Heart left ventricle (tissue), 13 donors: ENCODE measurements at regions not wholly inside any gene's neighbourhood (a gene's known extent, or its start where the extent isn't known, plus 50 kb on each side); places are given as distances from the start of the nearest gene placed in this dataset.
"Not testable (repeated sequence)": the region's sequence is repeated elsewhere in the genome, so short reads cannot be mapped to it uniquely, and the experiment has no call there.

ENCODE experiments used
- POLR2A ChIP-seq, 2 donors: fragments of 450-650 bp; IDR thresholded peaks; one replicate each; pipeline ENCODE4 v1.6.1; 2017; ENCODE audit warnings: antibody characterized with exemption in 2 of 2, mild to moderate bottlenecking in 2 of 2, moderate library complexity in 2 of 2
- TF ChIP-seq, protein P1 (sequence below), 12 donors: fragments of 200-600 bp; sonication (generic) in 4 of 12; IDR thresholded peaks; one replicate each; pipeline versions ENCODE4 v1.5.0 to v1.8.0; 2018 to 2022; ENCODE audit warnings: antibody characterized with exemption in 12 of 12, mild to moderate bottlenecking in 5 of 12
- donor health status: ischemic (EF 13 %, LVEDD 7.1; RV severe dilation, severe dysfunction).
- donor health status: DM: no; HTN: yes; CAD: no.
- donor health status: DM: no; HTN: no; CAD: no.
- donor health status: ischemic (EF 25% LVEDD 6.9; RV normal size, moderate dysfunction).
- donor health status: ischemic (EF 25% LVEDD 5.7; RV mildly dilated, moderate dysfunction).
- donor health status: ischemic (EF 35%, LVEDD 5.7; RV mildly dilated, moderate dysfunction).
- donor health status: nonischemic (EF 11% LVEDD 7.7; RV severe dilation, severe dysfunction).
- donor health status: DM: yes; HTN: yes; CAD: no.
- donor health status: PGD.
- donor health status: ischemic (EF 29% LVEDD 5.4; RV normal size, mild dysfunction).
- donor health status: nonischemic (EF 23%, LVEDD 6.1; RV moderate dilation, normal function).

DNA sequence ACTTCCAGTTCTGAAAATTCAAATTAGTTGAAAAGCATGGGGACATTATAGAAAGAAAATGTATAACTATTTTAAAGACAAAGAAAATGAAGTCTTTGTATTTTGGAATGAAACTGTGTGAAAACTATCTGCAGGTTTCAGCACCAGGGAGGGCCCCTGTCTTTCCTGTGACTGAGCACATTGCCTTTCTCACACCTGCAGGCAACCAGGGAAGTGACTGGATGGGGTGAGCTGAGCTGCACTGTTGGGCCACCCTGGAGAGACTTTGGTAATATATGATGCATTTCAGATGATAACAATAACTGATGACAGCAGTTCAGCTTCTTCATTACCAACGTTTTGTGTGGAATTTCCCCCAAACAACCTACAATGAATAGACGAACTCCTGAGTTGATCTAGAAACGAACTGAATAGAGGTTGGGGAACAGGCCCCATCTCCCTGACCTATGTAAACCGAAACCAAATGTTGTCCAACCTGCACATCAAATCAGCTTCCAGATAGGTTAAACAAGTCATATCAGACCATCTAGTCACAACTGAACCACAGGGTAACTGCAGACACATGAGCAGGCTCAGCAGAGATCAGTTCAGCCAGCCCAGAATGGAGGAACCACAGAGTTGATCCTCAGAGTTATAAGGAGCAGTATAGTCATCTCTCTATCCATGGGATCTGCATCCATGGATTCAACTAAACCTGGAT is 1402.2 kb downstream of the RPIA start:
- TF ChIP-seq, protein P1, sequence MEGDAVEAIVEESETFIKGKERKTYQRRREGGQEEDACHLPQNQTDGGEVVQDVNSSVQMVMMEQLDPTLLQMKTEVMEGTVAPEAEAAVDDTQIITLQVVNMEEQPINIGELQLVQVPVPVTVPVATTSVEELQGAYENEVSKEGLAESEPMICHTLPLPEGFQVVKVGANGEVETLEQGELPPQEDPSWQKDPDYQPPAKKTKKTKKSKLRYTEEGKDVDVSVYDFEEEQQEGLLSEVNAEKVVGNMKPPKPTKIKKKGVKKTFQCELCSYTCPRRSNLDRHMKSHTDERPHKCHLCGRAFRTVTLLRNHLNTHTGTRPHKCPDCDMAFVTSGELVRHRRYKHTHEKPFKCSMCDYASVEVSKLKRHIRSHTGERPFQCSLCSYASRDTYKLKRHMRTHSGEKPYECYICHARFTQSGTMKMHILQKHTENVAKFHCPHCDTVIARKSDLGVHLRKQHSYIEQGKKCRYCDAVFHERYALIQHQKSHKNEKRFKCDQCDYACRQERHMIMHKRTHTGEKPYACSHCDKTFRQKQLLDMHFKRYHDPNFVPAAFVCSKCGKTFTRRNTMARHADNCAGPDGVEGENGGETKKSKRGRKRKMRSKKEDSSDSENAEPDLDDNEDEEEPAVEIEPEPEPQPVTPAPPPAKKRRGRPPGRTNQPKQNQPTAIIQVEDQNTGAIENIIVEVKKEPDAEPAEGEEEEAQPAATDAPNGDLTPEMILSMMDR (IDR thresholded peaks at IDR 0.05) = not testable (repeated sequence)
- TF ChIP-seq POLR2A (IDR thresholded peaks at IDR 0.05) = not testable (repeated sequence)
